ENCODE measurements at regions not wholly inside any gene's neighbourhood (a gene's known extent, or its start where the extent isn't known, plus 50 kb on each side); places are given as distances from the start of the nearest gene placed in this dataset.

- no peak overlapping the region for H2AFZ ChIP-seq (ENCODE audit: low read length)
- no peak for DNase-seq
- no peaks in the 10 kb centered on the region for H3K27me3 ChIP-seq (replicated peaks; ENCODE audit: insufficient read depth, low read length)
These were observed 332.5 kb downstream of the SETD4 start for GRCh38 chr21:35727830-35728229.

GRCh38 chr21:35724156-35724555, 336.2 kb downstream of the SETD4 start:
- Histone ChIP-seq H2AFZ (ENCODE audit: low read length) (no peak overlapping the region), H3K36me3 (replicated peaks; ENCODE audit: insufficient read depth, low read length) (no peaks in the 10 kb centered on the region), H3K27ac (ENCODE audit: low read length) (no peak overlapping the region), H3K9ac (ENCODE audit: low read length) (no peak overlapping the region), H4K20me1 (ENCODE audit: insufficient read depth, low read length) (no peaks in the 10 kb centered on the region), H3K9me2 (replicated peaks; ENCODE audit: insufficient read depth, low read length) (no peaks in the 10 kb centered on the region), H3K4me3 (ENCODE audit: low read length) (no peak overlapping the region), H3F3A (ENCODE audit: insufficient read depth, low read length) (peaks cover 9% of the 10 kb centered on the region), H3K9me3 (replicated peaks; ENCODE audit: insufficient read depth, low read length) (no peaks in the 10 kb centered on the region), H3K79me2 (ENCODE audit: low read length) (no peaks in the 10 kb centered on the region), H3K4me1 (ENCODE audit: low read length) (peaks cover 28% of the 10 kb centered on the region), H3K27me3 (replicated peaks; ENCODE audit: insufficient read depth, low read length) (no peaks in the 10 kb centered on the region), H3K4me2 (ENCODE audit: low read depth, low read length) (no peak overlapping the region)
- DNase-seq = no peak
- TF ChIP-seq EZH2 (optimal IDR thresholded peaks at IDR 0.05; ENCODE audit: low read depth, low read length) = no peak
- no peak for TF ChIP-seq EZH2phosphoT487 (IDR thresholded peaks at IDR 0.05; ENCODE audit: low read length)
- TF ChIP-seq CTCF (IDR thresholded peaks at IDR 0.05; ENCODE audit: low read length) = no peak

More at GRCh38 chr21:35727830-35728229, 332.5 kb downstream of the SETD4 start:
- H3K4me3 ChIP-seq (ENCODE audit: low read length) = no peak overlapping the region
- H3F3A ChIP-seq (ENCODE audit: insufficient read depth, low read length) = no peaks in the 10 kb centered on the region
- H4K20me1 ChIP-seq (ENCODE audit: insufficient read depth, low read length) = no peaks in the 10 kb centered on the region
- TF ChIP-seq EZH2 (optimal IDR thresholded peaks at IDR 0.05; ENCODE audit: low read depth, low read length) (no peak), EZH2phosphoT487 (IDR thresholded peaks at IDR 0.05; ENCODE audit: low read length) (no peak), CTCF (IDR thresholded peaks at IDR 0.05; ENCODE audit: low read length) (no peak)
- no peaks in the 10 kb centered on the region for H3K9me2 ChIP-seq (replicated peaks; ENCODE audit: insufficient read depth, low read length)
- no peaks in the 10 kb centered on the region for H3K79me2 ChIP-seq (ENCODE audit: low read length)
- H3K27ac ChIP-seq (ENCODE audit: low read length) = no peak overlapping the region
- H3K4me1 ChIP-seq (ENCODE audit: low read length) = peaks cover 9% of the 10 kb centered on the region
- no peak overlapping the region for H3K4me2 ChIP-seq (ENCODE audit: low read depth, low read length)
- no peak overlapping the region for H3K9ac ChIP-seq (ENCODE audit: low read length)
- no peaks in the 10 kb centered on the region for H3K36me3 ChIP-seq (replicated peaks; ENCODE audit: insufficient read depth, low read length)
- no peaks in the 10 kb centered on the region for H3K9me3 ChIP-seq (replicated peaks; ENCODE audit: insufficient read depth, low read length)

- no peaks in the 10 kb centered on the region for H3K9me2 ChIP-seq (replicated peaks; ENCODE audit: insufficient read depth, low read length)
- no peak overlapping the region for H3K4me2 ChIP-seq (ENCODE audit: low read depth, low read length)
- H3K4me1 ChIP-seq (ENCODE audit: low read length) = peaks cover 29% of the 10 kb centered on the region
- H3K9me3 ChIP-seq (replicated peaks; ENCODE audit: insufficient read depth, low read length) = no peaks in the 10 kb centered on the region
- no peak overlapping the region for H3K9ac ChIP-seq (ENCODE audit: low read length)
- no peak for DNase-seq
- H3K27ac ChIP-seq (ENCODE audit: low read length) = no peak overlapping the region
- no peaks in the 10 kb centered on the region for H3K79me2 ChIP-seq (ENCODE audit: low read length)
- no peaks in the 10 kb centered on the region for H3K36me3 ChIP-seq (replicated peaks; ENCODE audit: insufficient read depth, low read length)
- H3K27me3 ChIP-seq (replicated peaks; ENCODE audit: insufficient read depth, low read length) = no peaks in the 10 kb centered on the region
- H4K20me1 ChIP-seq (ENCODE audit: insufficient read depth, low read length) = no peaks in the 10 kb centered on the region
- no peak for TF ChIP-seq CTCF (IDR thresholded peaks at IDR 0.05; ENCODE audit: low read length)
- peaks cover 9% of the 10 kb centered on the region for H3F3A ChIP-seq (ENCODE audit: insufficient read depth, low read length)
- H3K4me3 ChIP-seq (ENCODE audit: low read length) = no peak overlapping the region
- H2AFZ ChIP-seq (ENCODE audit: low read length) = no peak overlapping the region
These were observed 338.6 kb downstream of the SETD4 start for GRCh38 chr21:35721701-35722100.
